Neural crest cell (in vitro differentiated cells): ENCODE measurements at regions not wholly inside any gene's neighbourhood (a gene's known extent, or its start where the extent isn't known, plus 50 kb on each side); places are given as distances from the start of the nearest gene placed in this dataset.

ENCODE experiments used
- DNase-seq: peaks from one replicate; pipeline ENCODE4 v3.0.0; 2021; ENCODE audit warnings: low read depth, mixed read lengths, low spot score
- H3K27ac Mint-ChIP-seq: one replicate; pipeline ENCODE4 v1.8.0; 2021; ENCODE audit warnings: mild to moderate bottlenecking, mixed read lengths; ENCODE audit not compliant: unreplicated experiment
- H3K27me3 Mint-ChIP-seq: 2 replicates; pipeline ENCODE4 v1.8.0; 2021; ENCODE audit warnings: low read depth, mild to moderate bottlenecking, mixed read lengths
- H3K36me3 Mint-ChIP-seq: 2 replicates; pipeline ENCODE4 v1.8.0; 2021; ENCODE audit warnings: low read depth, mild to moderate bottlenecking, mixed read lengths
- H3K4me1 Mint-ChIP-seq: 2 replicates; pipeline ENCODE4 v1.8.0; 2021; ENCODE audit warnings: mixed read lengths
- H3K4me3 Mint-ChIP-seq: one replicate; pipeline ENCODE4 v1.8.0; 2021; ENCODE audit warnings: mild to moderate bottlenecking, mixed read lengths
- H3K9me3 Mint-ChIP-seq: 2 replicates; pipeline ENCODE4 v1.8.0; 2021; ENCODE audit warnings: mixed read lengths
- TF ChIP-seq, protein P1 (sequence below): fragments of 200-600 bp; sonication (generic); conservative IDR thresholded peaks from 2 replicates; pipeline ENCODE4 v1.5.0; 2021; ENCODE audit warnings: antibody characterized with exemption, mild to moderate bottlenecking

DNA sequence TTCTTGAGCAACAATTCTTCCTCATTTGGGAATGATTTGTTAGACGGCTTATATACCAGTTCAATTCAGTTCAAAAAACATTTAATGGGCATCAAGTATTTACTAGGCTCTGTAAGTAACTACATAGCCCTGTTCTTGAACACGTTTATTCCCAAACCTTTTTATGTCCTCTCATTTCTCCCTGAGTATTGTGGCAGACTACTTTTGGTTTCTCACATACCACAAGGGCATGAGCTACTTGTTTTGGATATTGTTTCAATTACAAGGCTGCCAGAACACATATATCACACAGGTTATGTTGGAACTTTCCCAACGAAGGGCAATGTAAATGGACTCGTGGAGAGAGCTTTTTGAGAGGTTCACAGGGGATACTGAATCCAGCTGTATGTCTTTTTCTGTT, 363.8 kb upstream of the NAALADL2 start:
- no peaks in the 10 kb centered on the region for H3K4me1 Mint-ChIP-seq
- no peak overlapping the region for H3K4me3 Mint-ChIP-seq
- DNase-seq: no peak
- H3K9me3 Mint-ChIP-seq: no peaks in the 10 kb centered on the region
- TF ChIP-seq, protein P1, sequence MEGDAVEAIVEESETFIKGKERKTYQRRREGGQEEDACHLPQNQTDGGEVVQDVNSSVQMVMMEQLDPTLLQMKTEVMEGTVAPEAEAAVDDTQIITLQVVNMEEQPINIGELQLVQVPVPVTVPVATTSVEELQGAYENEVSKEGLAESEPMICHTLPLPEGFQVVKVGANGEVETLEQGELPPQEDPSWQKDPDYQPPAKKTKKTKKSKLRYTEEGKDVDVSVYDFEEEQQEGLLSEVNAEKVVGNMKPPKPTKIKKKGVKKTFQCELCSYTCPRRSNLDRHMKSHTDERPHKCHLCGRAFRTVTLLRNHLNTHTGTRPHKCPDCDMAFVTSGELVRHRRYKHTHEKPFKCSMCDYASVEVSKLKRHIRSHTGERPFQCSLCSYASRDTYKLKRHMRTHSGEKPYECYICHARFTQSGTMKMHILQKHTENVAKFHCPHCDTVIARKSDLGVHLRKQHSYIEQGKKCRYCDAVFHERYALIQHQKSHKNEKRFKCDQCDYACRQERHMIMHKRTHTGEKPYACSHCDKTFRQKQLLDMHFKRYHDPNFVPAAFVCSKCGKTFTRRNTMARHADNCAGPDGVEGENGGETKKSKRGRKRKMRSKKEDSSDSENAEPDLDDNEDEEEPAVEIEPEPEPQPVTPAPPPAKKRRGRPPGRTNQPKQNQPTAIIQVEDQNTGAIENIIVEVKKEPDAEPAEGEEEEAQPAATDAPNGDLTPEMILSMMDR: no peak
- H3K27ac Mint-ChIP-seq: no peak overlapping the region
- H3K27me3 Mint-ChIP-seq: no peaks in the 10 kb centered on the region
- no peaks in the 10 kb centered on the region for H3K36me3 Mint-ChIP-seq

DNA sequence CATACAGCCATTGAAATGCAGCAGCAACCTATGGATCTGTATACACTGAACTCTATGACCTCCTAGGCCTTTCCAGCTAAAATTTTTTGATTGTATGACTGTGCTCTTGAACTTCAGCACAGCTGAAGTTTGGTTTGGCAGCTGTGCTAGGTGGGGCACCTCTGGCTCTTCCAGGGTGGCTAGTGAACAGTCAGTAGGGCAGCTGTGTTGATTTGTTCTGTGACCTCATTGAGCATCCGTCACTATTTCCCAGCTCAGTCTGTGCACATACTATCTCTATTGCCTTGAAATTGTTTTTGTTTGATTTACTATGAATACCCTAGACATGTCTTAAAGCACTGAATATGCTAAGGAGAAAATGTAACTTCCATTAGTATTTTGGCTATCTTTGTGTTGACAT, 363.2 kb upstream of the NAALADL2 start:
- Mint-ChIP-seq H3K36me3 (no peaks in the 10 kb centered on the region), H3K27me3 (no peaks in the 10 kb centered on the region), H3K4me3 (no peak overlapping the region), H3K27ac (no peak overlapping the region), H3K4me1 (no peaks in the 10 kb centered on the region), H3K9me3 (no peaks in the 10 kb centered on the region)
- TF ChIP-seq, protein P1: no peak
- no peak for DNase-seq

DNA sequence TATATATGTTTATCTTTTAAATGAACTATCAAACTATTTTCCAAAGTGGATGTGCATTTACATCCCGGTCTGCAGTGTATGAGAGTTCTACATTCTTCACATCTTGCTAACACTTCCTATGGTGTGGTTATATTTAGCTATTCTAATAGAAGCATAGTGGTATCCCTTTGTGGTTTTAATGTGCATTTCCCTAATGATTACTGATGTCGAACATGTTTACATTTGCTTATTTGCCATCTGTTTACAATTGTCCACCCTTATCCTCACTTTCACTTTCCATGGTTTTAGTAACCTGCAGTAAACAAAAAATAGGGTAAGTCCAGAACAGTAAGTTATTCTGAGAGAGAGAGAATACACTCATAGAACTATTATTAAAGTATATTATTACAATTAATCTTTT, 360.5 kb upstream of the NAALADL2 start:
- DNase-seq: no peak
- TF ChIP-seq, protein P1: no peak
- Mint-ChIP-seq H3K9me3 (no peaks in the 10 kb centered on the region), H3K27ac (no peak overlapping the region), H3K4me3 (no peak overlapping the region), H3K4me1 (no peaks in the 10 kb centered on the region), H3K27me3 (no peaks in the 10 kb centered on the region), H3K36me3 (no peaks in the 10 kb centered on the region)

DNA sequence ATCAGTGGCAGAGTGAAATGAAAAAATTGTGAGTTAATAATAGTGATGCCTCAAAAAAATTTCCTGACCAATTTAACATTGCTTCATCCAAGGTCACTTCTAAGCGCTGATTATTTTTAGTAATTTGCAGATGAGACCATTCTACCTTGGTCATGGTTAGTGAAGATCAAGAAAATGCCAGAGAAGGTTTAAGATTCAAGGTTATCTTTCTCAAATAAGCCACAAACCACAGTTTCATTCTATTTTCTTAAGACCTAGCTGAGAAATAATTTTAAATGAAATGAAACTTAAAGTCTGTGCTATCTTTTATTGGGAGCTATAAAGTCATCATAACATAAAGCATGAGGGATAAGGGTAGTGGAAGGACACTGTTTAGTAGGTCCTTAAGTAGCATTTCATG, 353.9 kb upstream of the NAALADL2 start:
- Mint-ChIP-seq H3K4me1 (no peaks in the 10 kb centered on the region), H3K27me3 (no peaks in the 10 kb centered on the region), H3K36me3 (no peaks in the 10 kb centered on the region), H3K9me3 (peaks cover 2% of the 10 kb centered on the region), H3K27ac (no peak overlapping the region), H3K4me3 (no peak overlapping the region)
- TF ChIP-seq, protein P1: no peak
- no peak for DNase-seq

DNA sequence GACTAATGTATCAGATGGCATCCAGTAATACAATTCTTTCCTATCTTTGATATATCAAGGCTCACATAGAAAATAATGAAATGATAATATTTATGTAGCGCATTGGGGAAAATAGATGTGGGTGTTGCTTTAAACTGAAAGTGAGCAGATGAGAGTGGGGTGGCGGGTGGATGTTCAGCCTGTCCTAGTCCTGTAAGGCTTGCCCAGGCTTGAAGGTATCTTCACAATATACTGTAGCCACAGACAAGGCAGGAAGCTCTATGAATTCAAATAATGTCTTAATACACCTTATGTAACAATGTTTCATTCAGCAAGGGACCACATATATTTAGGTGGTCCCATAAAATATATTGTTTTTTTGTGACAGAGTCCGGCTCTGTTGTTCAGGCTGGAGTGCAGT, 334.9 kb upstream of the NAALADL2 start:
- no peaks in the 10 kb centered on the region for H3K27me3 Mint-ChIP-seq
- H3K27ac Mint-ChIP-seq: no peak overlapping the region
- no peaks in the 10 kb centered on the region for H3K4me1 Mint-ChIP-seq
- no peak for DNase-seq
- H3K36me3 Mint-ChIP-seq: no peaks in the 10 kb centered on the region
- no peak overlapping the region for H3K4me3 Mint-ChIP-seq
- TF ChIP-seq, protein P1: no peak
- H3K9me3 Mint-ChIP-seq: peaks cover 12% of the 10 kb centered on the region

DNA sequence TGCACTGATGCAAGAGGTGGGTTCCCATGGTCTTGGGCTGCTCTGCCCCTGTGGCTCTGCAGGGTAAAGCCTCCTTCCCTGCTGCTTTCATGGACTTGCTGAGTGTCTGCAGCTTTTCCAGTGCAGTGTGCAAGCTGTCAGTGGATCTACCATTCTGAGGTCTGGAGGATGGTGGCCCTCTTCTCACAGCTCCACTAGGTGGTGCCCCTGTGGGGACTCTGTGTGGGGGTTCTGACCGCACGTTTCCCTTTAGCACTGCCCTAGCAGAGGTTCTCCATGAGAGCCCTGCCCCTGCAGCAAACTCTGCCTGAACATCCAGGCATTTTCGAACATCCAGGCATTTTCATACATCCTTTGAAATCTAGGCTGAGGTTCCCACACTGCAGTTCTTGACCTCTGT, 329.8 kb upstream of the NAALADL2 start:
- Mint-ChIP-seq H3K9me3 (no peaks in the 10 kb centered on the region), H3K4me3 (no peak overlapping the region), H3K27me3 (no peaks in the 10 kb centered on the region), H3K36me3 (no peaks in the 10 kb centered on the region), H3K4me1 (no peaks in the 10 kb centered on the region), H3K27ac (no peak overlapping the region)
- TF ChIP-seq, protein P1: no peak
- no peak for DNase-seq
